RWPE2 (cell line): ENCODE measurements at regions not wholly inside any gene's neighbourhood (a gene's known extent, or its start where the extent isn't known, plus 50 kb on each side); places are given as distances from the start of the nearest gene placed in this dataset.

Source experiments
- ATAC-seq: fragments of 200-7000 bp; cut with Tn5 transposase; 3 replicates; pipeline ENCODE4 v1.9.1; 2021; ENCODE audit warnings: low read depth
- DNase-seq: peaks from one replicate; pipeline ENCODE4 v3.0.0-alpha.2; 2020; ENCODE audit warnings: low spot score
- H3K27ac ChIP-seq: fragments of 450-650 bp; 2 replicates; pipeline ENCODE4 v1.5.1; 2017; ENCODE audit warnings: mild to moderate bottlenecking; ENCODE audit not compliant: poor library complexity, severe bottlenecking
- H3K27me3 ChIP-seq: fragments of 250-450 bp; sonication (Bioruptor Pico); 2 replicates; pipeline ENCODE4 v1.5.1; 2021; ENCODE audit warnings: mild to moderate bottlenecking, moderate library complexity; ENCODE audit not compliant: insufficient read depth, poor library complexity, severe bottlenecking
- H3K36me3 ChIP-seq: fragments of 250-450 bp; sonication (Bioruptor Pico); 2 replicates; pipeline ENCODE4 v1.5.1; 2020; ENCODE audit warnings: low read depth, mild to moderate bottlenecking, moderate library complexity
- H3K4me1 ChIP-seq: fragments of 250-450 bp; sonication (Bioruptor Pico); 2 replicates; pipeline ENCODE4 v1.5.1; 2021; ENCODE audit warnings: mild to moderate bottlenecking, moderate library complexity; ENCODE audit not compliant: insufficient read depth, poor library complexity, severe bottlenecking
- H3K4me3 ChIP-seq: fragments of 250-450 bp; sonication (Bioruptor Pico); 2 replicates; pipeline ENCODE4 v1.5.1; 2021; ENCODE audit warnings: mild to moderate bottlenecking, moderate library complexity; ENCODE audit not compliant: severe bottlenecking
- H3K9me3 ChIP-seq: fragments of 250-450 bp; sonication (Bioruptor Pico); 2 replicates; pipeline ENCODE4 v1.5.1; 2021; ENCODE audit warnings: mild to moderate bottlenecking, moderate library complexity; ENCODE audit not compliant: severe bottlenecking
- CTCF ChIP-seq: fragments of 450-650 bp; IDR thresholded peaks from one replicate; pipeline ENCODE4 v1.5.1; 2017; ENCODE audit warnings: mild to moderate bottlenecking, moderate library complexity; ENCODE audit not compliant: poor library complexity, severe bottlenecking

DNA sequence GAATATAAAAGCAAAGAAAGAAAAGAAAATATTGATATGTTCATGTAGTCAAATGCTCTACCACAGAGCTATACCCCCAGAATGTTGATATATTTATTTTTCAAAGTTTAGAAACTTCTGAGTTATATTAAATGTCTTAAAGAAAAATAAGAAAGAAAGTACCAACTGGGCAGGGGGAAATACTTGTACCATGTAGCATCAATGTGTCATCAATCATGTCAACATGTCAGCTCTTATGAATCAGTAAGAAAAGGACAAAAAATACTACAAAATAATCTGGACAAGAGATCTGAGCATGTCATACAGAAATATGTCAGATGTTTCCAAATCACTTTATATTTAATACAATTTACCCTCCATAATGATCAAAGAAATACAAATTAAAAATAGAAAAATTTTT is 595.1 kb upstream of the ATP2B1 start:
- ATAC-seq (no peak), DNase-seq (no peak)
- H3K4me3 ChIP-seq = no peak overlapping the region
- H3K9me3 ChIP-seq = no peaks in the 10 kb centered on the region
- no peak for TF ChIP-seq CTCF
- no peaks in the 10 kb centered on the region for H3K27me3 ChIP-seq
- no peaks in the 10 kb centered on the region for H3K36me3 ChIP-seq
- H3K4me1 ChIP-seq = peaks cover 3% of the 10 kb centered on the region
- no peak overlapping the region for H3K27ac ChIP-seq

- Histone ChIP-seq H3K27ac (no peak overlapping the region), H3K9me3 (no peaks in the 10 kb centered on the region), H3K4me3 (no peak overlapping the region), H3K36me3 (no peaks in the 10 kb centered on the region), H3K27me3 (no peaks in the 10 kb centered on the region), H3K4me1 (peaks cover 3% of the 10 kb centered on the region)
- DNase-seq = no peak
- TF ChIP-seq CTCF = no peak
- ATAC-seq = no peak
These were observed 593.0 kb upstream of the ATP2B1 start for GRCh38 chr12:90301561-90302133.

- no peaks in the 10 kb centered on the region for H3K36me3 ChIP-seq
- TF ChIP-seq CTCF = no peak
These were observed 592.5 kb upstream of the ATP2B1 start for GRCh38 chr12:90301095-90301494.

GRCh38 chr12:90299666-90300065 is 591.0 kb upstream of the ATP2B1 start:
- no peak for TF ChIP-seq CTCF
- no peak for DNase-seq
- Histone ChIP-seq H3K4me3 (no peak overlapping the region), H3K27me3 (no peaks in the 10 kb centered on the region), H3K4me1 (no peaks in the 10 kb centered on the region), H3K27ac (no peak overlapping the region), H3K36me3 (no peaks in the 10 kb centered on the region), H3K9me3 (no peaks in the 10 kb centered on the region)
- ATAC-seq = no peak

More at GRCh38 chr12:90301095-90301494, 592.5 kb upstream of the ATP2B1 start:
- no peaks in the 10 kb centered on the region for H3K9me3 ChIP-seq
- H3K4me3 ChIP-seq = no peak overlapping the region
- ATAC-seq (no peak), DNase-seq (no peak)
- no peak overlapping the region for H3K27ac ChIP-seq
- H3K27me3 ChIP-seq = no peaks in the 10 kb centered on the region
- peaks cover 3% of the 10 kb centered on the region for H3K4me1 ChIP-seq

DNA sequence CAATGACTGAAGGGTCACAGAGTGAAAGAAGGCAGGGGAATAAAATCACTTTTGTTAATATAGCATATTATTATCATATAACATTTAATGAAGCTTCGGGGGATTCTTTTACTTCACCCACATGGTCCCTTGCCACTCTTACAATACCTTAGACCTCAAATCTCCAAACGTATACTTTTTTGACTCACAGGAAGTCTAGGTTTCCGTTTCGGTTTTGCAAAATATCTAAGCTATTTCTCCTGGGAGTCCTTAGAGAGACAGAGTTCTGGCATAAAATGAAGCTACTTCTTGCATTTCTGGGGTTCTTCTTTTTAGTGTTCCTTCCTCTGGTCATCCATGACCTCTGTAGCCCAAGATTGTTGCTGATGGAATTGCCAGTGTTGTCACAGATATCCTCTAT is 590.5 kb upstream of the ATP2B1 start:
- ATAC-seq (no peak), DNase-seq (no peak)
- Histone ChIP-seq H3K27ac (no peak overlapping the region), H3K9me3 (no peaks in the 10 kb centered on the region), H3K4me3 (no peak overlapping the region), H3K27me3 (no peaks in the 10 kb centered on the region), H3K4me1 (no peaks in the 10 kb centered on the region), H3K36me3 (no peaks in the 10 kb centered on the region)
- no peak for TF ChIP-seq CTCF
